Smooth muscle cell (in vitro differentiated cells): ENCODE measurements at regions not wholly inside any gene's neighbourhood (a gene's known extent, or its start where the extent isn't known, plus 50 kb on each side); places are given as distances from the start of the nearest gene placed in this dataset.

Experiments
- DNase-seq: peaks from one replicate; lab custom pipeline; 2025; ENCODE audit not compliant: unreplicated experiment; lab: John Stamatoyannopoulos, UW
- H2AFZ ChIP-seq: fragments of 200-600 bp; sonication (generic); 2 replicates; pipeline ENCODE4 v1.6.0; 2016; ENCODE audit warnings: antibody characterized with exemption, low read depth, mild to moderate bottlenecking
- H3F3A ChIP-seq: fragments of 200-600 bp; sonication (generic); 2 replicates; pipeline ENCODE4 v1.6.0; 2017; ENCODE audit warnings: antibody characterized with exemption, low read depth
- H3K27ac ChIP-seq: fragments of 200-600 bp; sonication (generic); 2 replicates; pipeline ENCODE4 v1.5.1; 2016; ENCODE audit warnings: low read depth, mild to moderate bottlenecking
- H3K27me3 ChIP-seq: fragments of 200-600 bp; sonication (generic); 2 replicates; pipeline ENCODE4 v1.6.1; 2016; ENCODE audit warnings: low read depth, mild to moderate bottlenecking
- H3K36me3 ChIP-seq: fragments of 200-600 bp; sonication (generic); 2 replicates; pipeline ENCODE4 v1.5.1; 2016; ENCODE audit warnings: low read depth
- H3K4me1 ChIP-seq: fragments of 200-600 bp; sonication (generic); 2 replicates; pipeline ENCODE4 v1.5.1; 2016; ENCODE audit warnings: low read depth
- H3K4me2 ChIP-seq: fragments of 200-600 bp; sonication (generic); 2 replicates; pipeline ENCODE4 v1.6.0; 2016; ENCODE audit warnings: mild to moderate bottlenecking
- H3K4me3 ChIP-seq: fragments of 200-600 bp; sonication (generic); 2 replicates; pipeline ENCODE4 v1.5.1; 2016; ENCODE audit warnings: mild to moderate bottlenecking
- H3K79me2 ChIP-seq: fragments of 200-600 bp; sonication (generic); 2 replicates; pipeline ENCODE4 v1.6.0; 2016; ENCODE audit warnings: low read depth, mild to moderate bottlenecking
- H3K9ac ChIP-seq: fragments of 200-600 bp; sonication (generic); 2 replicates; pipeline ENCODE4 v1.6.0; 2016; ENCODE audit warnings: low read depth
- H3K9me3 ChIP-seq: fragments of 200-600 bp; sonication (generic); replicated peaks from 2 replicates; pipeline ENCODE4 v1.5.1; 2016; ENCODE audit warnings: low read depth
- H4K20me1 ChIP-seq: fragments of 200-600 bp; sonication (generic); 2 replicates; pipeline ENCODE4 v1.6.0; 2016; ENCODE audit warnings: low read depth
- WGBS: methylation state at CpG from one replicate; pipeline ENCODE4 v1.1.7; 2016; ENCODE audit warnings: low lambda C conversion rate; 5-methylcytosine and 5-hydroxymethylcytosine counted together
- TF ChIP-seq, protein P1 (sequence below): fragments of 200-600 bp; sonication (generic); IDR thresholded peaks from 2 replicates; pipeline ENCODE4 v1.5.1; 2017; ENCODE audit warnings: borderline replicate concordance, mild to moderate bottlenecking, antibody characterized with exemption; ENCODE audit not compliant: insufficient read depth, poor library complexity, severe bottlenecking

DNA sequence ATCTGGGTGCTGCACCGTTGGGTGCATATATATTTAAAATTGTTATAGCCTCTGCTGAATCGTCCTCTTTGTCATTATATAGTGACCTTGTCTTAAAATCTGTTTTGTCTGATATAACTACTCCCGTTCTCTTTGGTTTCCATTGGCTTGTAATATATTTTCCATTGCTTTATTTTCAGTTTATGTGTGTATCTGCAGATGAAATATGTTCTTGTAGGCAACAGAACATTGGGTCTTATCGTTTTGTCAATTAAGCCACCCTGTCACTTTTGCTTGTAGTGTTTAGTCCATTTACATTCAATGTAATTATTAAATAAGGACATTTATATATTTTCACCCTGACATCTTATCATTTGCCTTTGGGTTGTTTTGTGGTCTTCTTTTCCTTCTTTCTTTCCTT lies 933.9 kb downstream of the EPHA7 start:
- no peak for DNase-seq
- Histone ChIP-seq H3F3A (no peaks in the 10 kb centered on the region), H3K27ac (no peak overlapping the region), H3K4me1 (no peaks in the 10 kb centered on the region), H3K9ac (no peak overlapping the region), H3K9me3 (peaks cover 4% of the 10 kb centered on the region), H3K79me2 (no peaks in the 10 kb centered on the region), H4K20me1 (no peaks in the 10 kb centered on the region), H3K27me3 (no peaks in the 10 kb centered on the region), H3K4me3 (no peak overlapping the region), H3K4me2 (no peak overlapping the region), H3K36me3 (no peaks in the 10 kb centered on the region), H2AFZ (no peak overlapping the region)
- TF ChIP-seq, protein P1, sequence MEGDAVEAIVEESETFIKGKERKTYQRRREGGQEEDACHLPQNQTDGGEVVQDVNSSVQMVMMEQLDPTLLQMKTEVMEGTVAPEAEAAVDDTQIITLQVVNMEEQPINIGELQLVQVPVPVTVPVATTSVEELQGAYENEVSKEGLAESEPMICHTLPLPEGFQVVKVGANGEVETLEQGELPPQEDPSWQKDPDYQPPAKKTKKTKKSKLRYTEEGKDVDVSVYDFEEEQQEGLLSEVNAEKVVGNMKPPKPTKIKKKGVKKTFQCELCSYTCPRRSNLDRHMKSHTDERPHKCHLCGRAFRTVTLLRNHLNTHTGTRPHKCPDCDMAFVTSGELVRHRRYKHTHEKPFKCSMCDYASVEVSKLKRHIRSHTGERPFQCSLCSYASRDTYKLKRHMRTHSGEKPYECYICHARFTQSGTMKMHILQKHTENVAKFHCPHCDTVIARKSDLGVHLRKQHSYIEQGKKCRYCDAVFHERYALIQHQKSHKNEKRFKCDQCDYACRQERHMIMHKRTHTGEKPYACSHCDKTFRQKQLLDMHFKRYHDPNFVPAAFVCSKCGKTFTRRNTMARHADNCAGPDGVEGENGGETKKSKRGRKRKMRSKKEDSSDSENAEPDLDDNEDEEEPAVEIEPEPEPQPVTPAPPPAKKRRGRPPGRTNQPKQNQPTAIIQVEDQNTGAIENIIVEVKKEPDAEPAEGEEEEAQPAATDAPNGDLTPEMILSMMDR = no peak
- 90% methylated on average over 4 of the region's 4 CpGs for WGBS

DNA sequence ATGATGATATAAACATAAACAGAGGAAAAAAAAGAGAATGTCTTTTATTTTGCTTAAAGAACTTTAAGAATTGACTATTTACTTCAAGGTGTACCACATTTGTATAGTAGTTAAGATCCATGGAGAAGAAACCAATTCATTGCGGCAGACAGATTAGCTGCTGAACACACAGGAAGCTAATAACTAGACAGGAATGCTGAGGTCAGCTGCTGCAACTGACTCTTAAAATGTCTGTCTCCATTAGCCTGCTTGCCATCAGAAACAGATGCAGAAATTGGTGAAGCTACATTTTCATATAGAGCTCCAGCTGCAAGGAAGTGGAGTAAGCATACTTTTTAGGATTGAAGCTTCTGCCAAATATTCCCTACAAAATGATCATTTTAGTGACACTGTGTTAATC lies 939.5 kb downstream of the EPHA7 start:
- TF ChIP-seq, protein P1 = no peak
- H3K4me3 ChIP-seq = no peak overlapping the region
- no peaks in the 10 kb centered on the region for H3K36me3 ChIP-seq
- no peaks in the 10 kb centered on the region for H4K20me1 ChIP-seq
- H3K4me1 ChIP-seq = no peaks in the 10 kb centered on the region
- H3K27me3 ChIP-seq = no peaks in the 10 kb centered on the region
- H3K4me2 ChIP-seq = peak overlapping the region; percentile 7
- H2AFZ ChIP-seq = peak overlapping the region; percentile 93
- H3K9me3 ChIP-seq = peaks cover 4% of the 10 kb centered on the region
- no peak overlapping the region for H3K27ac ChIP-seq
- H3F3A ChIP-seq = no peaks in the 10 kb centered on the region
- 9% methylated on average over 1 of the region's 1 CpG for WGBS
- no peaks in the 10 kb centered on the region for H3K79me2 ChIP-seq
- no peak for DNase-seq
- no peak overlapping the region for H3K9ac ChIP-seq

DNA sequence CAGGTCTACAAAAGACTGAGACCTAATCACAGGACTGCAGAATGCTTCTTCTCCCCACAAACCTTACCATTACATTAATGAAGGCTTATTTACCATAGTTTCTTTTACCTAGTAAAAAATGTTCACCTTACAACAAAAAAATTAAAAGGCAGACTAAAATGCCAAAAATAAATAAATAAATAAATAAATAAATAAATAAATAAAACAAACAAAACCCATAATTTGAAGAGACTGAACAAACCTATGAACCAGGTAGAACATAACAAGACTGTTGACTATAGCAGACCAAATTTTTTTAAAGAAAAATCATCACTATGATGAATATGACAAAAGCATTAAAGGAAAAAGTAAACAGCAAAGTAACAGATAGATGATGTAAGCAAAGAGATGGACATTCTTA lies 946.3 kb downstream of the EPHA7 start:
- H3K79me2 ChIP-seq = no peaks in the 10 kb centered on the region
- H3F3A ChIP-seq = no peaks in the 10 kb centered on the region
- H3K9ac ChIP-seq = no peak overlapping the region
- H3K27me3 ChIP-seq = no peaks in the 10 kb centered on the region
- no peaks in the 10 kb centered on the region for H3K36me3 ChIP-seq
- no peak overlapping the region for H3K27ac ChIP-seq
- H3K4me2 ChIP-seq = no peak overlapping the region
- H3K4me3 ChIP-seq = no peak overlapping the region
- no peak for DNase-seq
- no peaks in the 10 kb centered on the region for H3K9me3 ChIP-seq
- TF ChIP-seq, protein P1 = no peak
- H4K20me1 ChIP-seq = no peaks in the 10 kb centered on the region
- H2AFZ ChIP-seq = no peak overlapping the region
- H3K4me1 ChIP-seq = no peaks in the 10 kb centered on the region

DNA sequence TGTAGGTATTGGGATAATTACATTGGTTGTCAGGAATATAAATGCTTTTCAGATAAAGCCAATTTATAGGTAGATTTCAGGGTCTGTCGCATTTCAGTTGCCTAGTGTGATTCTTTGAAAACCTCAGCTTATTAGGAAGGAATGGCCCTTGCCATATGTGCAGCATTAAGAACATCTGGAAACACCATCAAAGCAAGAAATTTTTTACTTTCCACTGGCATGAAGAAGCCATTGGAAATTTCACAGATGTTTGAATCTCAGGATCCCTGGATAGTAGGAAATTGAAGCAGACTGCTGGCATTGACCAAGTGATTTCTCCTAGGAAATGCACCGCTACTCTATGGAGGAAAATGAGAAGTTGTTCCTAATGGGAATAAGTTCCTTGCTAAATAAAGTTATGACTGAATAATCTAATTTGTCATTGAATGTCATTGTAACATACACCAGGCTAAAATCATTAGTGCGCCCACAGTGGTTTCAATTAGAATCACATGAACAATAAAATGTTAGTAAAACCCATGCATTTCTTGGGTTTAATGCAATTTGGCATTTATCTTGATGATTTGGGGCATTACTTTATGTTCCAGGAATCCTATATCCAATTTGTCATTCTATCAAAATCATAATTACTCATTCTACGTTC lies 950.1 kb downstream of the EPHA7 start:
- WGBS = 86% methylated on average over 4 of the region's 4 CpGs
- TF ChIP-seq, protein P1 = no peak
- H3K27me3 ChIP-seq = no peaks in the 10 kb centered on the region
- no peak overlapping the region for H3K4me2 ChIP-seq
- H3K36me3 ChIP-seq = no peaks in the 10 kb centered on the region
- H3K4me3 ChIP-seq = no peak overlapping the region
- no peaks in the 10 kb centered on the region for H4K20me1 ChIP-seq
- H3K4me1 ChIP-seq = no peaks in the 10 kb centered on the region
- H3K79me2 ChIP-seq = no peaks in the 10 kb centered on the region
- no peaks in the 10 kb centered on the region for H3F3A ChIP-seq
- no peak overlapping the region for H3K9ac ChIP-seq
- no peak overlapping the region for H2AFZ ChIP-seq
- no peak overlapping the region for H3K27ac ChIP-seq
- no peak for DNase-seq
- H3K9me3 ChIP-seq = no peaks in the 10 kb centered on the region
